ENCODE measurements at regions not wholly inside any gene's neighbourhood (a gene's known extent, or its start where the extent isn't known, plus 50 kb on each side); places are given as distances from the start of the nearest gene placed in this dataset.
"Not testable (repeated sequence)": the region's sequence is repeated elsewhere in the genome, so short reads cannot be mapped to it uniquely, and the experiment has no call there.

DNA sequence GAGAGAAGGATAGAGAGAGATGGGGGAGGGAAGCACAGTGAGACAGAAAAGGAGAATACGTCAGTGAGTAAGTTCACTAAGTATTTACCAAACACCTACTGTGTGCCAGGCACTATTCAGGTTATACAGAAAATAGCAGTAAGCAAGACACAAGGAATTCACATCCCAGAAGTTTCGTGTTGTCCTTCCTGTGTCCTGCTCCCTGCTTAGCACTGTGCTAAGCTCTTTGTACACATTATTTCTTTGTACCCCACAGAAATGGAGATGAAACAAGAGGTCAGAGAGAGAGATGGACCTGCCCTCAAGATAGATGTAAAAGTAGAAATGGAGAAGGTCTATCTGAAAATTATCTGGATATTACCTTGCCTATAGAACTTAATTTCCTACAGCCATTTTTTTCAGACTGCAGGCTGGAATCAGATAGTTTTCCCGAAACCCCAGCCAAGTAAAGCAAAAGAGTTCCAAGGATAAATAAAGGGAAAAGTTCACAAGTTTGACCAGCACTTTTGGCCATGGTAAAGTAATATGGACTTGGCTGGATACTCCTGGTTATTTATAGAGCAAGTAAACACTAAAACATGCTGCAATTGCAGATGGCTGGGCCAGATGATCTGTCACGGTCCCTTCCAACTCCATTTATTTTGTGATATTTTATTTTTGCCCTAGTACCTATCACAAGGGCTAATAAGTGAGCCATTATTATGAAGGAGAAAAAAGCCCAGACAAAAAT lies 353.7 kb upstream of the SLC7A11 start:
- DNase-seq (ENCODE audit: low read depth in 4 of 4, low spot score in 3 of 4), result peak; percentile 23 to 62 (median 44)

DNA sequence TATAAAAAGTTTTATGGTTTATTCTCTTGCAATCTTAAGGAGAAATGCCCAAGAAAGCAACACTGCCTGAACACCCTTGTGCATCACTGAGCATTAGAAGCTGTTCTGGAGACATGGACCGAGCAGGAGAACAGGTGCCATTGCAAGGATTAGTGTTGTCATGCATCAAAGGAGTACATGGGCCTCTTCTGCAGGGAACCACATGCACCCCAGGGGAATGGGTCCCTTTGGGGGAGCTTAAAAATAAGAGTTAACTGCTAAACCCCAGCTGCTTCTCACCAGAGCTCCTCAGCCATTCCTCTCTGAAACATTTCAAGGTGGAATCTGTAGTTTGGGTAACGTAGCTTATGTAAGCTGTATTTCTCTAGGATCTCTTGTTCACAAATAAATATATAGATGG lies 353.0 kb upstream of the SLC7A11 start:
- no peak for DNase-seq (ENCODE audit: low read depth in 4 of 4, low spot score in 3 of 4)

DNA sequence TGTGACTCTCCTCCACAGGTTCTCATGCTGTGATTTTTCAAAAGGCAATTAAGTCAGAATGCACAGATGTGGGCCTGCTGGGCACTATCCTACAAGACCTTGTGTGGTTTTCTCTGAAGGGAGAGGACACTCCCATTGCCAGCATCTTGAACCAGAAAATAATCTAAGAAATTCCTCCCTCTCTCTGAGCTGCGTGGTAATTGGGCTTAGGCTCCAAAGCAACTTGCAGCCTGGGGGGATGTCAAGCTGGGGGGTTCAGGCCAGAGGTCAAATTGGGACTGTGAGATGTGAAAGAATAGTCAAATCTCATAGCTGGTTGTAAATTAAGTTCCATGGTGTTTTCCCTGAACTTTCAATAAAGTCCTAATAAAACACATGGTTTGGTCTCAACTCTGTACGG lies 350.6 kb upstream of the SLC7A11 start:
- no peak for DNase-seq (ENCODE audit: low read depth in 4 of 4, low spot score in 3 of 4)

DNA sequence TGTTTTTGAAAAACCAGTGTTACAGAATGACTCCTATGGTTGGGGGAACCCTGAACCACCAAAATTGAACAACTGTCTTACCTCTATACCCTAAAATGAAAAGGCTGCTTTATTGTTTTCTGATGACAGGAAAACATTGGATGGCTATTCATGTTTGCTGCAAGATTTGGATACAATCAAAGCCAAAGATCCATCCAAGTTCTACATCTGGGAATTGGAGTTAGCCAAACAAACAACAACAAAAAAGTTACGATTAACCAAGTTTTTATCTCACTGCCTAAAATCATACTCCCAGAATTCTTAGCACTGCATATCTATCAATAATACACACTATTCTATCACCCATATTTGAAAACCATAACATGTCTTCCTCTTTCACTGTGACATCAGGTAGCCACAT lies 349.7 kb upstream of the SLC7A11 start:
- no peak for DNase-seq (ENCODE audit: low read depth in 4 of 4, low spot score in 3 of 4)

DNA sequence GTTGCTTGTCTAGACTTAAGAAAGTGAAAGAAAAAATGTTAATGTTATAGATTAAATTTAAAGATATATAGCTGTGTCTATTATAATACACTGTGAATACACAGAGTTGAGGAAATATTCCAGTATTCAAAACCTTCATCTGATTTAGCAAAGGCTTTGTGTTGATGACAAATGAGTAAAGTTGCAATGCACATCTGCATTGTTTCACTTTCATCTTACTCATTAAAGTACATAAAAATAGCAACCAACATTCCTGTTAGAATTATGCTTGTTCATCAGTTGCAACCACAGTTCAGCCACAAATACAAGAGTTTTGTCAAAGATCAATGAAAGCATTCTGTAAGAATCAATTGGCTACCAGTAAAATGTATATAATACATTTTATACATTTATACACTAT lies 346.4 kb upstream of the SLC7A11 start:
- no peak for DNase-seq (ENCODE audit: low read depth in 4 of 4, low spot score in 3 of 4)

DNA sequence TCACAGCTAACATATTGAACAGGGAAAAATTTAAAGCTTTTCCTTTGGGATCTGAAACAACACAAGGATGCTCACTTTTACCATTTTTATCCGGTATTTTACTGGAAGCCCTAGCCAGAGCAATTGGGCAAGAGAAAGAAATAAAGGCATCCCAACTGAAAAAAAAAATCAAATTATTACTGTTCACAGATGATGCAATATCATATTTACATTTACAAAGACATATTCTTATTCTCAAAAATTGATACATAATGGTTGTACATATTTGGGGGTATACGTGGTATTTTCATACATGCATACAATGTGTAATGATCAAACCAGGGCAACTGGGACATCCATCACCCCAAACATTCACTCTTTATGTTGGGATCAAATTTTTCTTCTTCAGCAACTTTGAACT lies 337.0 kb upstream of the SLC7A11 start:
- DNase-seq (ENCODE audit: low read depth in 4 of 4, low spot score in 3 of 4), result no peak

DNA sequence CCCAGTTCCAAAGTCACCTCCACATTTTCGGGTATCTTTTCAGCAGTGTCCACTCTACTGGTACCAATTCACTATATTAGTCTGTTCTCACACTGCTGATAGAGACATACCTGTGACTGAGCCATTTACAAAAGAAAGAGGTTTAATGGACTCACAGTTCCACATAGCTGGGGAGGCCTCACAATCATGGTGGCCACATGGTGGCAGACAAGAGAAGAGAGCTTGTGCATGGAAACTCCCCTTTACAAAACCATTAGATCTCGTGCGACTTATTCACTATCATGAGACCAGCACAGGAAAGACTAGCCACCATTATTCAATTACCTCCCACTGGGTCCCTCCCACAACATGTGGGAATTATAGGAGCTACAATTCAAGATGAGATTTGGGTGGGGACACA lies 335.7 kb upstream of the SLC7A11 start:
- not testable (repeated sequence) for DNase-seq (ENCODE audit: low read depth in 4 of 4, low spot score in 3 of 4)

DNA sequence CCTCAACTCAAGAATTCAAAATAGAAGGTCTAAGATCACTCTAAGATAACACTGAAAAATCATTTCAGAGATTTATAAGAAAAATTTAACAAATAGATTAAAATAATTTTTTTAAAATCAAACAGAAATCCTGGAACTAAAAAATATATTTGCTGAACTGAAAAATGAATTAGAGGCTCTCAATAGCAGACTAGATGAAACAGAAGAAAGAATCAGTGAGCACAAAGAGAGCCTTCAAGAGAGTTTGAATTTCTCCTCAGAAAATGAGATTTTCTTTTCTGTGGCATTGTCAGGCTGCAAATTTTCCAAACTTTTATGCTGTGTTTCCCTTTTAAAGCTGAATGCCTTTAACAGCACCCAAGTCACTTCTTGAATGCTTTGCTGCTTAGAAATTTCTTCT lies 335.0 kb upstream of the SLC7A11 start:
- no peak for DNase-seq (ENCODE audit: low read depth in 4 of 4, low spot score in 3 of 4)

DNA sequence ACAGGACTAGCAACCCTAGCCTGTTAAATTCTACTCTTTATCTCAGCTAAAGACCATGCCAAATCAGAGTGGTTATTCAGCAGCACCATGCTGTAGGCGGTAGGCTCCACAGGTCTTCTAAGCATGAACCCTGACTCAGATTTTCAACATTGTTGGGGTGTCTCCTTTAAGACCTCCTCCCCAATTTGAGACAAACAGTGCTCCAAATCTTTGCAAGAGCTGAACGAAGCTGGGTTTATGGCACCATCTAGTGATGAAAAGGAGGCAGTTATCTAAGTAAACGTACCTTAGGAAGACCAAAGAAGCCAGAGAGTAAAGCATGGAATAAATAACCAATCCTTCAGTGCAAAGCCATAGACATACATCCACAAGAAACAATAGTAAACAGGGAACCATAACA lies 334.5 kb upstream of the SLC7A11 start:
- no peak for DNase-seq (ENCODE audit: low read depth in 4 of 4, low spot score in 3 of 4)

DNA sequence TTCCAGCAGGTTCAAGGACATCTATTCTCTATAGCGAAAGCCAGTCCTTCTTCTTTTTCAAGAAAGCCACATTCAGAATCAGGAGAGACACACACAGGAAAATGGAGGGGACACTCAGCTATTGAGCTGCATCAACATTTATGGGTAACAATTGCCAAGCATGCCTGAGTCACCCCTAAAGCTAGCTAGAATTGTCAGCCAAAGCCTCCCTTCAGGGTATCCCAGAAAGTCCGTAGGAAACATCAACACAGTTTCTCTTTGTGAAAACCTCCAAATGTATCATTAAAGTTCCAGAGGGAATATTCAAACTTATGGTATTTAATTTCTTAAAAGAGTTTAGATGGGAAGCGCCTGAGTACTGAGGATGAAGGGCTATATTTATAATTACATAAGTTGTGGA lies 331.1 kb upstream of the SLC7A11 start:
- DNase-seq (ENCODE audit: low read depth in 4 of 4, low spot score in 3 of 4), result no peak

DNA sequence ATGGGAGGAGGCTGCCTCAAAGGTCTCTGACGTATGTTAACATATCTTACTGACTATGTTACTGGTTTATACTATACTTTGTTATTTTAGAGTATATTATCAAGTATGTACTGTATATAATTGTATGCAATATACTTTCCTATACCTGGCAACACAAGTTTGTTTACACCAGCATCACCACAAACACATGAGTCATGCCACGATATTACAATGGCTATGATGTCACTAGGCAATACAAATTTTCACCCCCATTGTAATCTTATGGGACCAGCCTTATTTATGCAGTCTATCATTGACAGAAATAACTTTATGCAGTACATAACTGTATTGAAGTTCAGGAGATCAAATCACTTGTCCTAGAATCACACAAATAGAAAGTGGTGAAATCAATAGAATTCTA lies 329.9 kb upstream of the SLC7A11 start:
- no peak for DNase-seq (ENCODE audit: low read depth in 4 of 4, low spot score in 3 of 4)

DNA sequence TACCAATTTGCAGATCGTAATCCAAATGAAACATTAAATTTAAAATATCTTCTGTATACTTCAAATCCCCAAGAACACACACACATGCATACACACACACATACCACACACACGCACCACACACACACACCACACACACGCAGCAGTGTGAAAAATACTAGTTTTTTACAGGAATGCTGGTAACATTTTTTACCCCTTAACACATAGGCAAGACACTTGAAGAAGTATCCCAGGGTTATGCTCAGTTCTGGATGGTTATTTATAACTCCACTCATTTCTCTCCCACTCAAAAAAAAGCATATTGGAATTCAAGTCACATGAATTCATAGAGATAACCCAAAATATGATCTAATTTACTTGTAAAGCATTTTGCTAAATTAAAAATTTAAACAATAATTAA lies 325.5 kb upstream of the SLC7A11 start:
- no peak for DNase-seq (ENCODE audit: low read depth in 4 of 4, low spot score in 3 of 4)

DNA sequence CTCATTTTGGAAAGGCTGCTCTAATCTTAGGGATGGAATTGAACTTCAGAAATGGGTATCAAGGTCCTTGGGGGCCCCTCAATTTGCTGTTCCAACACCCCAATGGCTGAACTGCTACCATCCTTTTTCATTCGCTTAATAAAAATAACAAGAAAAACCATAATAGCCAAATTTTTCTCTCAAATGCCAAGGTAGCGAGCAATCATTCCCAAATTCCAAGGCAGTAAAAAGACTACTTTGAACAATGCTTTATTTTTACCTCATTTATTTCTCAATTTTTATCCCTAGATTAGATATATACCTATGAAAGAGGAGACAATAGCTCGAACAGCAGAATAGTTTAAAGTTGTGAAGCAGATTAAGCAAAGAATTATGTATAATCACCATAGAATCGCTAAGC lies 323.4 kb upstream of the SLC7A11 start:
- DNase-seq (ENCODE audit: low read depth in 4 of 4, low spot score in 3 of 4), result no peak

DNA sequence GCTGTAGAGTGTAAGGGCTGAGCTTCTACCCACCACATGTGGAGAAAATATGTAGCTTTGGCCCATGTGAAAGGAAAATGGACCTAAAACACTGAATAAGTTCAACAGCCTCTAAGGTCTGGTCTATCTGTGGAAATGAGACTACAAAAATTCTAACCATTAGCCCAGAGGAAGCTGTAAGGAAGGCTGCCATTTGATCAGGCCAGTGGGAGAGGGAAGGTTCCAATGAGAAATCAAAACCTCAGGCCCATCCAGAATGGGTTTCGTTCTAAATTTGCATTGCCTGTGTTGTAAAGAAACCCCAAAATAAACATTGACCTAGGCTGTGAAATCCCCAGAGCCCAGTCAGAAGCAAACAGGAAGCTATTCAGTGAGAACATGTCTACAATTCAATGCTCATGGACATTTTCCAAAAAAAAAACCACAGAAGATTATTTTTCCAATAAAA lies 320.4 kb upstream of the SLC7A11 start:
- no peak for DNase-seq (ENCODE audit: low read depth in 4 of 4, low spot score in 3 of 4)

DNA sequence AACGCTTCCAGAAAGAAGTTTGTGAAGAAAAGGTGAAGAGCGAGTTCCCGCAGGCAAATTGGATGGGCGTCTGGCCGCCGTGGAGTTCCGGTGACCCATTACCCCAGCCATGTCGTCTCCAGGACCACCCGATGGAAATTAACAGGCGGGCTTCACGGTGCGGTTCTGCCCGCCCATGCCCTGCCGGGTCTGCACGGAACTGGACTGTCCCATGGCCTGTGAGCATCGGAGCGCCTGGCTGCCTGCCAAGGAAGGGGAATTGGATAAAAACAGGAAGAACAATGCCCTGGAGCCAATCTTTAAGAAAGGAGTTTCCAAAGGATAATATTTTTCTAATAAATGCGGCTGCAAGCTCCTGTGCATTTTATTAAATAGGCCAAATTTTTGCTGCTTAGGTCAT lies 319.8 kb upstream of the SLC7A11 start:
- DNase-seq (ENCODE audit: low read depth in 4 of 4, low spot score in 3 of 4), result no peak

DNA sequence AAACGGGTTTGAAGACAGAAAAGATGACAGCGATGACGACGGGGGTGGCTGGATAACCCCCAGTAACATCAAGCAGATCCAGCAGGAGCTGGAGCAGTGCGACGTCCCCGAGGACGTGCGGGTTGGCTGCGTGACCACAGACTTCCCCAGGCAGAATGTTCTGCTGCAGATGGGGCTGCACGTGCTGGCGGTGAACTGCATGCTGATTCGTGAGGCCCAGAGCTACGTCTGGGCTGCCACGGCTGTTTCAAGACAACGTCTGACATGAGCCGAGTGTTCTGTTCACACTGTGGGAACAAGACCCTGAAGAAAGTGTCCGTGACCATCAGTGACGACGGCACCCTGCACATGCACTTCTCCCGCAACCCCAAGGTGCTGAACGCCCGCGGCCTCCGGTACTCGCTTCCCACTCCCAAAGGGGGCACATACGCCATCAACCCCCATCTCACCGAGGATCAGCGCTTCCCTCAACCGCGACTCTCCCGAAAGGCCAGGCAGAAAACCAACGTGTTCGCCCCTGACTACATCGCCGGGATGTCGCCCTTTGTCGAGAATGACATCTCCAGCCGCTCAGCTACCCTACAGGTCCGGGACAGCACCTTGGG lies 319.2 kb upstream of the SLC7A11 start:
- DNase-seq (ENCODE audit: low read depth in 4 of 4, low spot score in 3 of 4), result no peak

DNA sequence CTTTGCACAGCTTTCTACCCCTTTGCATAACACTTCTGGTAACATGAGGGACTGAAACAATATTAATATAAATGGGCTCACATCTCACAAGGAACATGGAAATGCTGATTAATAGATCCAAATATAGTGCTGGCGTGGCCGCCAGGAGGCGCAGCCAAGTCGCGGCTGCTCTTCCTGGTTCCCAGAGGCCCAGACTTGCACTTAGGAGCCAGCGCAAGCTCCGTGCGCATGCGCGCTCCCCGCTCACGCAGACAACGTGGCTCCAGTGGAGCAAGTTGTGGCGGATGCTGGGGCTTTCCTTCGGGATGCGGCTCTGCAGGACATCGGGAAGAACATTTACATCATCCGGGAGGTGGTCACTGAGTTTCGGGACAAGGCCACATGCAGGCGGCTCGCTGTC lies 318.3 kb upstream of the SLC7A11 start:
- DNase-seq (ENCODE audit: low read depth in 4 of 4, low spot score in 3 of 4), result no peak

DNA sequence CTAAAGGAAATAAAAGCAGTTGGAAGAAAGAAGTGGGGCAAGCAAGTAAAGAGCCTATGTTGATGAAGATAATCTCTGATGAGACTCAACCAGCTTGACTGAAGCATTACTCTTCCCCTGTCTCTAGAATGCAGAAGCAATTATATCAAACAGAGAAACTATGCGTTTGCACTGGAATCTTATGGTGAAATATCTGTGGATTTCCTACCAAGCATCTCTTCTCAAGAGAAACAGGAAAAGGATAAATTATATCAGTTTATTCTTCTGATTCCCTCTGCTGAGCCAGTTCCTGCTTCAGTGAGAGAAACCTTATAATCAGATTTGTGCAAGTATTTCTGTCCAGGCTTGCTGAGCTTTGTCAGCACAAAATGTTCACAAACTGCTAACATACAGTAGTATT lies 316.7 kb upstream of the SLC7A11 start:
- DNase-seq (ENCODE audit: low read depth in 4 of 4, low spot score in 3 of 4), result no peak

DNA sequence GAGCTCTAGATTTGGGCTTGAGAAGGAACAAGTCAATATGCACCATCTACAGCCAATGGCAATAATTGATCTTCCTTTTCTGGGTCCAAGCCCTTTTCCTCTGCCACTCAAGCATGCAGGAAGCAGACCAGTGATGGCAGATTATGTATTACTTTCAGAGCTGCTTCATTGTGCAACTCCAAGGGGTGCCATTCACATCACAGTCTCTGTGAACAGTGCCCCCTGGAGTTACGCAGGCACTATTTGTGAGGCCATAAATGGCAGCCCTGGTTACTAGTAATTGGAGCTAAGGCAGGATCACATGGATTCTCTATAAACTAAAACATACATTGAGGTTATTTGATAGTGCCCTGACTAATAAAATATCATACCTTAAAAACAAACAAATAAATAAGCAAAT lies 313.4 kb upstream of the SLC7A11 start:
- no peak for DNase-seq (ENCODE audit: low read depth in 4 of 4, low spot score in 3 of 4)

DNA sequence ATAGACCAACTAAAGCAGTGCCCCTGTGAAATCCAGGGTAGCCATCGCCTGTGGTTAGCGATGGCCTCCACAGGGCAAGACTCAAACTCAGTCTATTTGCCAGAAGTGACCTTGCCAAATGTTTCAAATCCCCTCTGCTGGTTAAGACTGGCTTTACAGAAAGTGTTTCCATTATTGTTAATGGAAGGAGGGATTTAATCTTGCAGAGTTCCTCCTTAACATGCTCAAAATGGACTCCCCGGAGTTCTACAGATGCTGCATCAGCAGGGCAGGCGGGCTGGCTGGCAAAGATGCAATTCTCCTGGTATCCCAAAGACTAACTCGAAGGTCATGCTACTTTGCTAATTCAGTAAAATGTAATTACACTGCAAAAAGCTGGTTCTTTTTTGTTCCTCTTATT lies 313.0 kb upstream of the SLC7A11 start:
- no peak for DNase-seq (ENCODE audit: low read depth in 4 of 4, low spot score in 3 of 4)

DNA sequence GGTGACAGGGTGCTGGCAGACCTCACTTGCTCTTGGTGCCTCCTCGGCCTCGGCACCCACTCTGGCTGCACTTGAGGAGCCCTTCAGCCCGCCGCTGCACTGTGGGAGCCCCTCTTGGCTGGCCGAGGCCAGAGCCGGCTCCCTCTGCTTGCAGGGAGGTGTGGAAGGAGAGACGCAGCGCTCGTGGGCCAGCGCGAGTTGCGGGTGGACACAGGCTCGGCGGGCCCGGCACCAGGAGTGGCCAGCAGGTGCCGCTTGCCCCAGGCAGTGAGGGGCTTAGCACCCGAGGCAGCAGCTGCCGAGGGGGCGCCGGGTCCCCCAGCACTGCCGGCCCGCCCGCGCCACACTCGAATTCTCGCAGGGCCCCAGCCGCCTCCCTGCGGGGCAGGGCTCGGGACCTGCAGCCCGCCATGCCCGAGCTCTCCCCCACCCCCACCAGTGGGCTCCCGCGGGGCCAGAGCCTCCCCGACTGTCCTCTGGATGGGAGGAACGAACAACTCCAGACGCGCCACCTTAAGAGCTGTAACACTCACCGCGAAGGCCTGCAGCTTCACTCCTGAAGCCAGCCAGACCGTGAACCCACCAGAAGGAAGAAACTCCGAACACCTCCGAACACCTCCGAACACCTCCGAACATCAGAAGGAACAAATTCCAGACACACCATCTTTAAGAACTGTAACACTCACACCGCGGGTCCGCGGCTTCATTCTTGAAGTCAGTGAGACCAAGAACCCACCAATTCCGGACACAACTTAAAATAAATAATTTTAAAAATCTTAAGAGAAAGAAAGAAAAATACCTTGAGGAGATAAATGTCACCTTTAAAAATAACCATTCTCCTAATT lies 311.1 kb upstream of the SLC7A11 start:
- DNase-seq (ENCODE audit: low read depth in 4 of 4, low spot score in 3 of 4), result no peak
